Activated CD8-positive, alpha-beta T cell treated with anti-CD3 and anti-CD28 coated beads for 36 hours (primary cell): ENCODE measurements at regions not wholly inside any gene's neighbourhood (a gene's known extent, or its start where the extent isn't known, plus 50 kb on each side); places are given as distances from the start of the nearest gene placed in this dataset.

Experiments
- ATAC-seq: fragments of 200-7000 bp; cut with Tn5 transposase; one replicate; pipeline ENCODE4 v1.10.0; 2021; ENCODE audit warnings: mild to moderate bottlenecking, moderate library complexity
- CTCF ChIA-PET: fragments of 350-600 bp; sonication (Branson Sonifier 250); formaldehyde crosslinking; loops from one replicate; lab custom pipeline; 2021; ENCODE audit warnings: antibody characterized with exemption; lab: Charles Lee
- POLR2A ChIA-PET: fragments of 350-600 bp; sonication (Branson Sonifier 250); formaldehyde crosslinking; loops from one replicate; lab custom pipeline; 2021; ENCODE audit warnings: antibody characterized with exemption; lab: Charles Lee
- DNase-seq: peaks from one replicate; pipeline ENCODE4 v3.0.0-alpha.2; 2020
- H3K27ac Mint-ChIP-seq: one replicate; pipeline ENCODE4 v1.8.0; 2021; ENCODE audit warnings: mild to moderate bottlenecking, mixed read lengths
- H3K27me3 Mint-ChIP-seq: one replicate; pipeline ENCODE4 v1.8.0; 2021; ENCODE audit warnings: mixed read lengths
- H3K36me3 Mint-ChIP-seq: one replicate; pipeline ENCODE4 v1.8.0; 2021; ENCODE audit warnings: low read depth, mixed read lengths
- H3K4me1 Mint-ChIP-seq: one replicate; pipeline ENCODE4 v1.8.0; 2021; ENCODE audit warnings: low read depth, mixed read lengths
- H3K4me3 Mint-ChIP-seq: one replicate; pipeline ENCODE4 v1.8.0; 2021; ENCODE audit warnings: mild to moderate bottlenecking, moderate library complexity, mixed read lengths
- H3K9me3 Mint-ChIP-seq: one replicate; pipeline ENCODE4 v1.8.0; 2021; ENCODE audit warnings: mixed read lengths
- CTCF ChIP-seq: fragments of 200-600 bp; IDR thresholded peaks from one replicate; pipeline ENCODE4 v1.8.0; 2022; ENCODE audit warnings: antibody characterized with exemption, mild to moderate bottlenecking
- intact Hi-C: fragments of 100-400 bp; cut with micrococcal nuclease; formaldehyde crosslinking; loops from one replicate; pipeline ENCODE4 v1.10.0; 2022

GRCh38 chr1:25056536-25056935 lies 126.5 kb upstream of the RUNX3 start:
- H3K27ac Mint-ChIP-seq = no peak overlapping the region
- peaks cover 3% of the 10 kb centered on the region for H3K27me3 Mint-ChIP-seq
- POLR2A ChIA-PET = no interaction called here

GRCh38 chr1:25055961-25056360 lies 125.9 kb upstream of the RUNX3 start:
- intact Hi-C loops = no loop called here
- no peak for TF ChIP-seq CTCF
- DNase-seq (no peak), ATAC-seq (no peak)
- H3K4me3 Mint-ChIP-seq = no peak overlapping the region
- ChIA-PET POLR2A (no interaction called here), CTCF (interaction anchor here (0.6 kb wide), 1 partner anchor 572 kb away, joined by 3 read pairs; no protein-coding TSS in a partner anchor)
- no peaks in the 10 kb centered on the region for H3K9me3 Mint-ChIP-seq
- no peaks in the 10 kb centered on the region for H3K36me3 Mint-ChIP-seq
- peaks cover 3% of the 10 kb centered on the region for H3K4me1 Mint-ChIP-seq
- H3K27me3 Mint-ChIP-seq = peaks cover 3% of the 10 kb centered on the region
- H3K27ac Mint-ChIP-seq = no peak overlapping the region

More at GRCh38 chr1:25056536-25056935, 126.5 kb upstream of the RUNX3 start:
- intact Hi-C loops = no loop called here
- no peaks in the 10 kb centered on the region for H3K36me3 Mint-ChIP-seq
- peaks cover 3% of the 10 kb centered on the region for H3K4me1 Mint-ChIP-seq
- CTCF ChIA-PET = no interaction called here
- no peak for ATAC-seq
- no peak for DNase-seq
- no peak for TF ChIP-seq CTCF
- H3K9me3 Mint-ChIP-seq = no peaks in the 10 kb centered on the region
- H3K4me3 Mint-ChIP-seq = no peak overlapping the region

GRCh38 chr1:25055324-25055780 lies 125.3 kb upstream of the RUNX3 start:
- no peak for ATAC-seq
- intact Hi-C loops = no loop called here
- Mint-ChIP-seq H3K36me3 (no peaks in the 10 kb centered on the region), H3K9me3 (no peaks in the 10 kb centered on the region), H3K27ac (no peak overlapping the region), H3K4me1 (peaks cover 3% of the 10 kb centered on the region), H3K4me3 (no peak overlapping the region), H3K27me3 (peaks cover 3% of the 10 kb centered on the region)
- no peak for DNase-seq
- ChIA-PET CTCF (interaction anchor here (0.6 to 1.1 kb wide), 2 partner anchors 220 to 572 kb away, joined by 3 read pairs; no protein-coding TSS in a partner anchor), POLR2A (no interaction called here)
- TF ChIP-seq CTCF = no peak

DNA sequence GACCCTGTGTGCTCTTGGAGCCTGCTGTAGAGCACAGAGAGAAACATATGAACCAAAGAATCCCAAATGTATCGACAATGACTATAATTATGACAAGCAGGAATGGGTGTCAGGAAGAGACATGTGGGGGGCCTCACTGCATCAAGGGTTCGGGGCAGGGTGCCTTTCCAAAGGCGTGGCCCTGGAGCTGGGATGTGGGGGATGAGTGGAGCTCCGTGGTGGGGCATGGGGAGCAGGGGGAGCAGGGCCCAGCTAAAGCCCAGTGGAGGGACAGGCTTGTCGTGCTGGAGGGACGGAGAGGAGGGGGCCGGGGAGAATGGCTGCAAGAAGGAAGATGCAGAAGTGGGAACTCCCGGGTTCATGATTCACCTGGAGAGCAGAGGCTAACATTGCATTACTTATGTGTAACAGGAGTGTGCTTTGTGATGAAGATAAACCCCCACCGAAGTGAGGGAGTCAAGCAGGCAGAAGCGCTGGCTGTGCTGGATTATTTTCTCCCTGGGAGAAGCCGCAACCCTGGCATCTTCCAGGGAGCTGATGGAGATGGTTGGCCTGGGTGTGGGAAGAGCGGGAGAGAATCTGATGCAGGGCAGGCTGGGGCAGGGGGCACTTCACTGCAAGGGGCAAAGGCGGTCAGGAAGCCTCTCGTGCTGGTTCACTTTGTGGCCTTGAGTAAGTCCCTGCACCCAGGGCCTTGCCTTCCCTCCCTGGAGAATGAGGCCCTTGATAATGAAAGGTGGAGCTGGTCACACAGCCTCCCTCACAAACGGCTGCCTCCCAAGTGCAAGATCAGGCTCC lies 124.6 kb upstream of the RUNX3 start:
- no peaks in the 10 kb centered on the region for H3K36me3 Mint-ChIP-seq
- no peaks in the 10 kb centered on the region for H3K9me3 Mint-ChIP-seq
- intact Hi-C loops = no loop called here
- no peak for TF ChIP-seq CTCF
- POLR2A ChIA-PET = interaction anchor here (1.4 kb wide), 1 partner anchor 111 kb away, joined by 3 read pairs; no protein-coding TSS in a partner anchor
- H3K27me3 Mint-ChIP-seq = peaks cover 3% of the 10 kb centered on the region
- H3K27ac Mint-ChIP-seq = no peak overlapping the region
- DNase-seq = no peak
- ATAC-seq = no peak
- CTCF ChIA-PET = interaction anchor here (1.1 kb wide), 1 partner anchor 220 kb away, joined by 3 read pairs; no protein-coding TSS in a partner anchor
- H3K4me1 Mint-ChIP-seq = peaks cover 3% of the 10 kb centered on the region
- H3K4me3 Mint-ChIP-seq = no peak overlapping the region
